ENCODE measurements at regions not wholly inside any gene's neighbourhood (a gene's known extent, or its start where the extent isn't known, plus 50 kb on each side); places are given as distances from the start of the nearest gene placed in this dataset.

DNA sequence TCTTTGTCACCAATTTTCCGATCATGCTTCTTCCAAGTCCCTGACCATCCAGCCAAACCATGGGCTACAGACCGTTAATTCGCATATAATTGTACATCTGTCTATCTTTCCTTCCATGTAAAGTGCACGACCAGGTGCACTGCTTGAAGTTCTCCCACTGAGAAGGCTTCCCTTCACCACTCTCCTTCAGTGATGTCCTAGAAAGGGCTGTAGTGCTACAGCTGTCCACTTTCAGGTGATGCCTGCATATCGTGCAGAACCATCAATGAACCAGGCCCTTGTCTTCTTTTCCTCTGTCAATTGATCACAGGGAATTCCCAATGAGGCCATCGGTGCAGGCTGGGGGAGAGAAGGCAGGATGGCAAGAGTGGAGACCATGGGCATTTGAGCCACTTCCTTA, 148.9 kb downstream of the TMEM182 start:
- DNase-seq = no peak

DNA sequence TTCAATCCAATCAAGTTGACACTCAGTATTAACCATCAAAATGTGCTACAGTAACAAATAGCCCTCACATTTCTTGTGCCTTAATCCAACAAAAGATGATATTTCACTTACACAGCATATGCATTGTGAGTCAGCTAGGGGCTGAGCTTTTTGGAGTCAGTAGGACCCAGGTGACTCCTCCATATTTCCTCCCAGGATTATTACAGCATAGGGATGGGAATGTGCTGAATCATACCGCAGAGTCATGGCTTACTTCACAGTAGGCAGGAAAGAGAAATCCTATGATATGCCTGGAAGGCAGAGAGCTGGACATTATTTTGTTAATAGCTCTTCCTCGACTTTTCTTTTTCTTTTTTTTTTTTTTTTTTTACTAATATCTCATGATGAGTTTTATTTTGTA, 153.3 kb downstream of the TMEM182 start:
- no peaks in the 10 kb centered on the region for H3K4me1 ChIP-seq
- intact Hi-C loops (cut with DNase I) = no loop called here
- TF ChIP-seq, protein P1, sequence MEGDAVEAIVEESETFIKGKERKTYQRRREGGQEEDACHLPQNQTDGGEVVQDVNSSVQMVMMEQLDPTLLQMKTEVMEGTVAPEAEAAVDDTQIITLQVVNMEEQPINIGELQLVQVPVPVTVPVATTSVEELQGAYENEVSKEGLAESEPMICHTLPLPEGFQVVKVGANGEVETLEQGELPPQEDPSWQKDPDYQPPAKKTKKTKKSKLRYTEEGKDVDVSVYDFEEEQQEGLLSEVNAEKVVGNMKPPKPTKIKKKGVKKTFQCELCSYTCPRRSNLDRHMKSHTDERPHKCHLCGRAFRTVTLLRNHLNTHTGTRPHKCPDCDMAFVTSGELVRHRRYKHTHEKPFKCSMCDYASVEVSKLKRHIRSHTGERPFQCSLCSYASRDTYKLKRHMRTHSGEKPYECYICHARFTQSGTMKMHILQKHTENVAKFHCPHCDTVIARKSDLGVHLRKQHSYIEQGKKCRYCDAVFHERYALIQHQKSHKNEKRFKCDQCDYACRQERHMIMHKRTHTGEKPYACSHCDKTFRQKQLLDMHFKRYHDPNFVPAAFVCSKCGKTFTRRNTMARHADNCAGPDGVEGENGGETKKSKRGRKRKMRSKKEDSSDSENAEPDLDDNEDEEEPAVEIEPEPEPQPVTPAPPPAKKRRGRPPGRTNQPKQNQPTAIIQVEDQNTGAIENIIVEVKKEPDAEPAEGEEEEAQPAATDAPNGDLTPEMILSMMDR (IDR thresholded peaks at IDR 0.05) = no peak
- ATAC-seq (no peak), DNase-seq (no peak)
- no peak overlapping the region for H3K4me3 ChIP-seq
- 81 to 82% (median 82%) methylated on average over 2 of the region's 2 CpGs for WGBS, 3 donors
- H3K9me3 ChIP-seq = peaks cover 5% of the 10 kb centered on the region
- no peaks in the 10 kb centered on the region for H3K36me3 ChIP-seq (ENCODE audit: insufficient read depth in 1 of 2, low read depth in 1 of 2)
- no peak overlapping the region for H3K27ac ChIP-seq
- peaks cover 0 to 2% (median 0%) of the 10 kb centered on the region in 3 donors for H3K27me3 ChIP-seq (ENCODE audit: insufficient read depth in 3 of 3, low read length in 2 of 3)

More for the DNA sequence above, 148.9 kb downstream of the TMEM182 start:
- H3K27ac ChIP-seq = no peak overlapping the region
- no peak for ATAC-seq
- TF ChIP-seq, protein P1 (IDR thresholded peaks at IDR 0.05) = no peak
- 81 to 88% (median 82%) methylated on average over 6 of the region's 6 CpGs for WGBS, 3 donors
- peaks cover 0 to 2% (median 0%) of the 10 kb centered on the region in 3 donors for H3K27me3 ChIP-seq (ENCODE audit: insufficient read depth in 3 of 3, low read length in 2 of 3)
- H3K4me1 ChIP-seq = no peaks in the 10 kb centered on the region
- no peaks in the 10 kb centered on the region for H3K9me3 ChIP-seq
- H3K4me3 ChIP-seq = no peak overlapping the region
- H3K36me3 ChIP-seq (ENCODE audit: insufficient read depth in 1 of 2, low read depth in 1 of 2) = no peaks in the 10 kb centered on the region
- intact Hi-C loops (cut with DNase I) = no loop called here

DNA sequence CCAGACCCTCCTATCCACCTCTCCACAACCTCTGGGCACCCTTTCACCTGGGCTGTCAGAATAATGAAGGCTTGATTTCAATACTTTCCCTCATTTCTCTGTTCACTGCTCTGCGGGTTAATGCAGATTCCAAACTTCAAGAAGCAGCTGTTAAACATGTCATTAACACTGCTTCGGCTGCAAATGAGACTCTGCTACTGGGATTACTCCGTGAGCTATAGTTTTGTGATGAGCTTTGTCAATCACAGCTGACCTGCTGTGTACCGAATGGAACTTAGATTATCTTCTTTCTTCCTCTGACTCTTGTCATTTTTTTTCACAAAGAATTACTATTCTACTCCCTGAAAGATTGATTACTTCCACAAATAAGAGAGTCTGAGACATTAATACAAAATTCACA, 160.5 kb downstream of the TMEM182 start:
- intact Hi-C loops (cut with DNase I) = no loop called here
- H3K27ac ChIP-seq = no peak overlapping the region
- no peak for DNase-seq
- ATAC-seq = no peak
- no peaks in the 10 kb centered on the region for H3K27me3 ChIP-seq (ENCODE audit: insufficient read depth in 3 of 3, low read length in 2 of 3)
- TF ChIP-seq, protein P1 (IDR thresholded peaks at IDR 0.05) = no peak
- no peaks in the 10 kb centered on the region for H3K36me3 ChIP-seq (ENCODE audit: insufficient read depth in 1 of 2, low read depth in 1 of 2)
- H3K4me1 ChIP-seq = no peaks in the 10 kb centered on the region
- H3K4me3 ChIP-seq = no peak overlapping the region
- no peaks in the 10 kb centered on the region for H3K9me3 ChIP-seq
- WGBS, 3 donors = 36 to 42% (median 36%) methylated on average over 4 of the region's 4 CpGs

- no peaks in the 10 kb centered on the region for H3K36me3 ChIP-seq (ENCODE audit: insufficient read depth in 1 of 2, low read depth in 1 of 2)
- DNase-seq = no peak
- no peak overlapping the region for H3K4me3 ChIP-seq
- WGBS, 3 donors = 84 to 87% (median 87%) methylated on average over 7 of the region's 7 CpGs
- intact Hi-C loops (cut with DNase I) = no loop called here
- no peaks in the 10 kb centered on the region for H3K4me1 ChIP-seq
- H3K9me3 ChIP-seq = no peaks in the 10 kb centered on the region
- no peak overlapping the region for H3K27ac ChIP-seq
- TF ChIP-seq, protein P1 (IDR thresholded peaks at IDR 0.05) = no peak
- ATAC-seq = no peak
- no peaks in the 10 kb centered on the region for H3K27me3 ChIP-seq (ENCODE audit: insufficient read depth in 3 of 3, low read length in 2 of 3)
These were observed 163.2 kb downstream of the TMEM182 start for GRCh38 chr2:102925003-102925402.

DNA sequence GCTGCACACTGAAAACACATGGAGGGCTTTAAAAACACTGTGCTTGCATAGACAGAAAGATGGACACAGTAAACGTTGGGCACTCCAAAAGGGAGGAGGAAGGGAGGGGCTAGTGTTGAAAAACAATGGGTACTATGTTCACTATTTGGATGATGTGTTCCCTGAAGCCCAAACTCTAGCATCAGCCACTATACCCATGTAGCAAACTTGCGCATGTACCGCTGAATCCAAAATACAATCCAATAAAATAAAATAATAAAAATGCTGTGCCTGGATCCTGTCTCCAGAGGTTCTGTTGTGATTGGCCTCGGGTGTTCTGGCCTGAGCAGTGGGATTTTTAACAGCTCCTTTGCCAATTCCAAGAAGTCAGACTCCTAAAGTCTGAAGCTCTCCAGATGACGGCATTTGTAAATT, 166.0 kb downstream of the TMEM182 start:
- Histone ChIP-seq H3K9me3 (no peaks in the 10 kb centered on the region), H3K27me3 (ENCODE audit: insufficient read depth in 3 of 3, low read length in 2 of 3) (no peaks in the 10 kb centered on the region), H3K4me1 (no peaks in the 10 kb centered on the region), H3K4me3 (no peak overlapping the region), H3K27ac (no peak overlapping the region), H3K36me3 (ENCODE audit: insufficient read depth in 1 of 2, low read depth in 1 of 2) (no peaks in the 10 kb centered on the region)
- WGBS, 3 donors = 57 to 67% (median 62%) methylated on average over 5 of the region's 5 CpGs
- intact Hi-C loops (cut with DNase I) = no loop called here
- no peak for ATAC-seq
- DNase-seq = no peak
- TF ChIP-seq, protein P1 (IDR thresholded peaks at IDR 0.05) = no peak
